GM21825 (cell line): ENCODE measurements at regions not wholly inside any gene's neighbourhood (a gene's known extent, or its start where the extent isn't known, plus 50 kb on each side); places are given as distances from the start of the nearest gene placed in this dataset.
"Not testable (repeated sequence)": the region's sequence is repeated elsewhere in the genome, so short reads cannot be mapped to it uniquely, and the experiment has no call there.

Experiments used
- ATAC-seq: cut with Tn5 transposase; IDR thresholded peaks from one replicate; pipeline ENCODE4 v1.9.1; 2021; ENCODE audit warnings: mild to moderate bottlenecking, moderate library complexity; ENCODE audit not compliant: unreplicated experiment

DNA sequence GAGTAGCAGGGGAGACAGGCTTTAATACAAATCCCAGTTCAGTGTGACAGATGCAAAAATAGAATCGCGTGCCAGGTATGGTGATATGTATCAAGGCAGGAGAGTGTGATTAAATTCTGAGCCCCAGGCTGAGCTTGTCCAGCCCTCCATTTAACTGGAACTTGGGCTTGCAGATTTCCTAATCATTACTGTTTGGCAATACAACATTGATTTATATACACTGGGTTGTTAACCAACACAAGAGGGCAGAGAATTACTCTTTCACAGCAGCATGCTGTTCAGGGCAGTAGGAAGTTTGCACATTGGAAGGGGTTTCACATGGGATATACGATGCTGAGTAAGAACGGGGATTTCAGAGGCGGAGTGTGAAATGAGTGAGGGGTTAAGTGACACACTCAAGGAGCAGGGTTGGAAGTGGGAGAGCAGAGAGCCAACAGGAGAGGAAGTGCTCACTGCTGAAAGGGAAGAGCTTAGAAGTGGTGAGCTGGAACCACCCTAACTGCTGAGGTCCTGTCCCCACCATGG, 70.8 kb upstream of the ATXN1 start:
- ATAC-seq = no peak

DNA sequence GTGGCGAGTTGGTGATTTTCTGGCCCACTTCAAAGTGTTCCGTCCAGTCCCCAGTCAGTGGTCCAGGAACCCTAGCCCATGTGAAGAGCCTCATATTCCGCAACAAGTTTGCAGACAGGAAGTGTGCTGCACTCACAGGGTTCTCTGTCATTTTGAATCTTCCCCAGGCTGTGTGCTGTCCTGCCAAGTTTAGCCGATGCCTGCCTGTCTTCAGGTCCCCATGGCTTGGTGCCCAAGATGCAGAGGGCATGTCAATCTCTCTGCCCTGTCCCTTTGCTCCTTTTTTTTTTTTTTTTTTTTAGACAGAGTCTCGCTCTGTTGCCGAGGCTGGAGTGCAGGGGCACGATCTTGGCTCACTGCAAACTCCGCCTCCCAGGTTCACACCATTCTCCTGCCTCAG, 69.9 kb upstream of the ATXN1 start:
- no peak for ATAC-seq

DNA sequence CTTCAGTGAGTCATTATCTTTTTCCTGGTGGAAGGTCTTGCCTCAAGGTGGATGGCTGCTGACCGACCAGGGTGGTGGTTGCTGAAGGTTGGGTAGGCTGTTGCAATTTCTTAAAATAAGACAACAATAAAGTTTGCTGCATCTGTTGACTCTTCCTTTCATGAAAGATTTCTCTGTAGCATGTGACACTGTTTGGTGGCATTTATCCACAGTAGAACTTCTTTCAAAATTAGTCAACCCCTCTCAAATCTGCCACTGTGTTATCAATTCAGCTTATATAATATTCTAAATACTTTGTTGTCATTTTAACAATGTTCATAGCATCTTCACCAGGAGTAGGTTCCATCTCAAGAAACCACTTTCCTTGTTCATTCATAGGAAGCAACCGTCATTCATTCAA, 66.8 kb upstream of the ATXN1 start:
- no peak for ATAC-seq

DNA sequence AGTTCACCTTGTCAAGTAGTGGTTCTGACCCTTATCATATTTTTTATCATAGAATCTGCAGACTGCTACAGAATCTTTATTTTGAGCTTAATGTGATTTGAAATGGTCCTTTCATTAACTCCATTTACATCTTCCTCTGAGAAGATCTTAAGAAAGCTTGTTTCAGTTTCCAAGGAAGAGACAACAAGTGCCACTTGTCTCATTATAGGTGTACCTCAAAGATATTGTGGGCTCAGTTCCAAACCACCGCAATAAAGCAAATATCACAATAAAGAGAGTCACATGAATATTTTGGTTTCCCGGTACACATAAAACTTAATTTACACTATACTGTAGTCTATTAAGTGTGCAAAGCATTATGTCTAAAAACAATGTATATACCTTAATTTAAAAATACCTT, 66.4 kb upstream of the ATXN1 start:
- ATAC-seq = no peak

DNA sequence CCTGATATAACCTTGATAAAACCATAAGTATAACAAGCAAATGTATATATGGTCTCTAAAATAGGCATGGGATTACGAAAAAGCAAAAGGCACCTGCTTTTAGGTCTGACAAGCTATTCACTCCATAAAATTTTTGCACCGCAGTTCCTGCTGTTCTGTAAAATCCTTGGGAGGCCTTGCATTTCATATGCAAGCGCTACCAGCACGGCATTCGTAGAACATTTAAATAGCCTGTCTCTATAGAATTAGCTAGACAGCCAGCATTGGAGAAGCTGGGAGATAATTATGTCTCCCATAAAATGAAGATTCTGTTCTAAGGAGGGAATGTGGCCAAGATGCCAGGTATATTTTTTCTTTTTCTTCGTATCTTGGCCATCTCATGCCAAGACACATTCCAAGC, 64.5 kb upstream of the ATXN1 start:
- no peak for ATAC-seq

DNA sequence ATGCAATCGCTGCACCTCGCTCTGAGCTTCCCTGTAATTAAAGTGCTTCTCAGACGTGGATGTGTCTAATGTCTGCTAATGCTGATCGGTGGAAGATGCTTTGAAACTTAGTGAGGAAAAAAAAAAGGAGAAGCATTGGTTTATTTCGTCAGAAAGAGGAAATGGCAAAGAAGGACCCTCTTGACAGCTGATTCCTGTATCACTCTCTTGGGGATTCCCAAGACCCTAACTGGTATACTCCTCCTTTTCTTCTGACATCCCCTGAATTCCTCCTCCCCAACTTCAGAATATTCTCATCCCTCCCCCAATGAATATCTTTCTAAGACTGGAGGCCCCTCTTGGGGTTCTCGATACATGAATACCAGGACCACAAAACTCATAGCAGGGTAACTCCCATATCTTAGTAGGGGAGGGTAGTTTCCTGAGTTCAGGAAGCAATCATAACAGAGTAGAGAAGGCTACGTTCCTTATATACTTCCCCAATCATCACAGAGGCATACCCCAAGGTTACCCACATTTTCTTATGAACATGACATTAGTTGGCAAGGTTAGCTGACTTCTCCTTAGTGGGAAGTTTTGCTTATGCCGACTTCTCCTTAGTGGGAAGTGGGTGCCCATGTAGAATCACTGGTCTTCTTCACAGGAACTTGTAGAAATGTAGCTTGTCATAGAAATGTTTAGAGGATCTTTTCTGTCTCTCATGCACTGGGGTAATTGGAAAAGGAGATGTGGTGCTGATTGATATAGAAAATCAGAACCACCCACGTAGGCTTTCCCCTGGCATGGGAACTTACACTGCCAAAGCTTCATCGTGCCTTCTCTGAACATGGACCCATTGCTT, 63.8 kb upstream of the ATXN1 start:
- no peak for ATAC-seq

DNA sequence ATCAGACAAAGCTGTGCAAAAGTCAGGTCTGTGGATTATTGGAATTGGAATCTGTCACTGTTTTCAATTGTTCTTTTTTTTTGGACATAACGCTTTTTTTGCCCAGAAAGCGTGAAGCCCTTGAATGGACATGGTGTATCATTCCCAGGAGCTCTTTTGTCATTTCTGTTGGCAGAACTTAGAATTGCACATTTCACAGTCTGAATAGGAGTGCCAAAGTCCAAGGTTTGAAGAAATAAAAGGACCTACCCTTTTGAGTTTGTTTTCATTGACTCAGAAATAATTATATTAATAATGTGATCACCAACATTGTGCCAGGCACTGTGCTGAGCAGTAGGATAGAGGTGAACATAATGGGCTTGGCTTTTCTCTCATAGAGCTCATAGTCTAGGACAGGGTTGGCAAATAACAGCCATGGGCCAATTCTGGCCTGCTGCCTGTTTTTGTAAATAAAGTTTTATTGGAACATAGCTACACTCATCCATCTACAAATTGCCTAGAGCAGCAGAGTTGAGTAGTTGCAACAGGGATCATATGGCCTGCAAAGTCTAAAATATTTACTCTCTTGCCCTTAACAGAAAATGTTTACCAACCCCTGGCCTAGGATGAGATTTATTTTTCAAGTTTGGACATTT, 62.6 kb upstream of the ATXN1 start:
- no peak for ATAC-seq

DNA sequence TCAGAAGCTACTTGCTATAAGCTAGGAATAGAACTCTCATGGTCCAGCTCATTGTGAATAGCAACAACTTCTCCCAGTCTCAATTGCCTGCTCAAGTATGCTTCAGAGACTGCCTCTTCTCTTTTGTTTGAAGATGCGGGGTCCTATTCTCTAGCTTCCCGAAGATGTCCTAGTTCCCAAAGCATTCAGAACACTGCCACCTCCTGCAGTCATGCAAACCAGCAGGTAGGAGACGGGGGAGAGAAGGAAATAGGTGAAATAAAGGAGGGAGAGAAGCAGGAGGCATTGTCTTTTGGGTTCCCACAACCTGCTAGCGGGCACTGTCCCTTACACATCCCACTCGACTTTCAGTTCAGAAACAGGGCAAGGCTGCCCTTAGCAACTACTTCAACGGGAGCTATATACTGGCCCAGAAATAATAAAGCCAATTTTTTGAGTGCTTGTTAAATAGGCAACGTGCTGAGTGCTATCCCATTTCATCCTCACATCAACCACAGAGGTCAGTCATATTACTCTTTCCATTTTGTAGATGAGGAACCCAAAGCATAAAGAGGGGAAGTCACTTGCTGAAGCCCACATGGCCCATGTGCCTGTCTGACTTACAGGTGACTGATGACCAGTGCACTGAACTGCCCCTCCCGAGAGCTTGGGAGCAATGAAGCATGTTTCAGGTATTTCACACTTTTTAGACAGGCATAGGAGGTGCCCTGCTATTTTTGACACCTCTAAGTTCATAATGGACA, 61.9 kb upstream of the ATXN1 start:
- no peak for ATAC-seq

DNA sequence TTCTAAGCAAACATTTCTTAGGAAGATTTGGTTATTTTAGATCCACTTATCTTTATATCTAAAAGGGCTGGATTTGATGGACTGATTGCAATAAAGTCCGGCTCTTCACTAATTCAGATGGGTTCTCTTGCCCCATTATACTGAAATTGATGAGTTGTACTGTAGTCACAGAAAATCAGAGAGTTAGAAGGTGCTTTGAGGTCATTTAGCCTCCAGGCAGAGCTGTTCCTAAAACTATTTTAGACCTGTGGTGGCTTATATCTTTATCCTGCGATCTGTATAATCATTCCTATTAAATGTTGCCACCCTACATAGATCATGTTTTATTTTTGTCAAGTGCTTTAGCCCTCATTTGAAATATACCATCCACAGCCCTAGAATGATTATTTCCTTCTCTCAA, 61.3 kb upstream of the ATXN1 start:
- no peak for ATAC-seq

DNA sequence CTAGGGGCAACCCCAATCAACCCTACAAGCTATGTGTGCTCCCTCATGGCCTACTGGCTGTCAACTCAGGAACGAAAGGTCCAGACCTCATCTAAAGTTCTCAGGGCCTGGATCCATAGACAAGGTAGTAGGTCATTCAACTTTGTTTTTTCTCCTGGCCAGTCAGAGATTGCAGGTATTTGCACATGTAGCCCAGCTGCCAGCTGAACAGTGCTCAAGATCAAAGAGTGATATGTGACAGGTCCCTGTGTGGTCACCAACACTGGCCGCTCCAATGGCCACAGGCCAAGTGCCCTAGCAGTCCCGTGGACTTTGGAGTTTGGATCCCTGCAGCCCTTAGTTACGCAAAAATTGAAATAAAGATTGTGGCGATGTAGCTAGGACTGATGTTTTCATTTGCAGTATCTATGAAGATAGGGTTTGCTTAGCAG, 60.6 kb upstream of the ATXN1 start:
- no peak for ATAC-seq

DNA sequence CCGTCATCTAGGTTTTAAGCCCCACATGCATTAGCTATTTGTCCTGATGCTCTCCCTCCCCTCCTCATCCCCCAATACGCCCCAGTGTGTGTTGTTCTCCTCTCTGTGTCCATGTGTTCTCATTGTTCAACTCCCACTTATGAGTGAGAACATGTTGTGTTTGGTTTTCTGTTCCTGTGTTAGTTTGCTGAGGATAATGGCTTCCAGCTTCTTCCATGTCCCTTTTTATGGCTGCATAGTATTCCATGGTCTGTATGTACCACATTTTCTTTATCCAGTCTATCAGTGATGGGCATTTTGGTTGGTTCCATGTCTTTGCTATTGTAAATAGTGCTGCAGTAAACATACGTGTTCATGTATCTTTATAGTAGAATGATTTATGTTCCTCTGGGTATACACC, 59.0 kb upstream of the ATXN1 start:
- ATAC-seq = not testable (repeated sequence)

DNA sequence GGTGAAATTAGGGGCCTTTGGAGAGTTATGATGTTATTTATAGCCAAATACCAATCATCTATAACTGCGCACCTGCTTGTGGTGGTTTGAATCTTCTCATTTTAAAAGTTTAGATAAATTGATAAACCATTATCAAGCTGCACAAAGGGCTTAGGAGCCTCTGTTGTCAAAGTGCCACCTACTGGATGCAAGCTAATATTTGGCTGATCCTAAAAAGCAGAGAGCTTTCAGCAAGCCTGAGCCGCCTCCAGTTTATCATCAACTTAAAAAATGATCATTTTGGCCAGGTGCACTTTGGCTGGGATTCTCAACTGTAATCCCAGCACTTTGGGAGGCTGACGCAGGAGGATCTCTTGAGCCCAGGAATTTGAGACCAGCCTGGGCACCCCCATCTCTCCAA, 58.5 kb upstream of the ATXN1 start:
- ATAC-seq = no peak

DNA sequence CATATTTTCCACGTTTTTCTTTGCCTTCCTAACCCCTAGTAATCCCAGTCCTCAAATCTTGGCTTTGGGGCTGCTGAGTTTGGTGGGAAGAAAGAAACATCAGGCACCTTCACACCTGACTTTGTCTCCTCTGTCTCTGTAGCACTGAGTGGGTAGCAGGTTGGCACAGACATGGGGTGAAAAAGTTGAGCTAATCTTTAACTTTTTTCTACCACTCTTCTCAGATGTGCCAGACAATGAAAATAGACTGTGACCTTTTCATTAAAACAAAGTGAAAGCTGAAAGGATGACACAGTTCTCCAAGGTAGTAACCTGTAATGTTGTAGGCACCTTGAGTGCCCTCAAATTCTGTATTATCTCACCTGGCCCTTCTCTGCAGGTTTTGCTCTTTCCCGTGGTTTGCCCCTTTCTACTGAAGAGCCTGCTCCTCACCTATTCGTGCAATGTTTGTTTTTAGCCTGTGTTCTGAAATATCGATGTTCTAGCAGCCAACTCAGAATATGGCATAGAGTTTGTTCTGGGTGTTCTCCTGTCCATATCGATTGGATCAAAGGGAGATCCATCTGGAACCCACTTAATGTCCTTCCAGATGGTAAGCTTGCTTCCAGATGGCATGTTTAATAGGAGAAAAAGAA, 57.8 kb upstream of the ATXN1 start:
- no peak for ATAC-seq

DNA sequence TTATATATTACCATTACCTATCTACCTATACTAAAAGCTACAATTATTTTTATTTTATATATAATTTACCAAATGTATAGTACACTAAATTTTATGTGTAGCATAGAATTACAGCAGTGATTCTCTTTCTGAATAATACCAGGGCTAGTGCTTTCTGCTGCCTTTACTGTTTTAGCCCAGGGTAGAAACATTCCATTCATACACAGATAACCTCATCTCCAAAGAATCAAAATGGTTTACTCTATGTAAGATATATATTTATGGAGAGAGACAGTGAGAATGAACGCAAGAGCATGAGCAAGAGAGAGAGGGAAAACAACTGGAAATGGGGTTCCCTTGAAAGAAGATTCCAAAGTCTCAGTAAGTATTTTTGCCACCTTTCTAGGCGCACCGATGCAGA, 56.3 kb upstream of the ATXN1 start:
- ATAC-seq = no peak

DNA sequence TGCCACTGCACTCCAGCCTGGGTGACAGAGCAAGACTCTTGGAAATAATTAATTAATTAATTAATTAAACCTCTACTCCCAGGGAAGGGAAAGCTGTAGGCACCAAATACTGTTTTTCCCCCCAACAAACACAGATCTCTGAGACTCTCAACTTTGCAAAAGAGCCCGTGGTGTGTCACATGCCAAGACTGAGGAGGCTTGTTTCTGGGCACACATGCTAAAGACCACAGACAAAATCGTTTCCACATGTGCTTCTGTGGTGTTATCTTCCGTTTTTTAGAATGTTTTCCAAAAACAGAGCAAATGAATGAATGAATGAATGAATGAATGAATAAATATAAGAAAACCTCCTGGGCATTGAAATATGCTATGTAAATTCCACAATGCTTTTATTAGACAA, 55.6 kb upstream of the ATXN1 start:
- no peak for ATAC-seq

DNA sequence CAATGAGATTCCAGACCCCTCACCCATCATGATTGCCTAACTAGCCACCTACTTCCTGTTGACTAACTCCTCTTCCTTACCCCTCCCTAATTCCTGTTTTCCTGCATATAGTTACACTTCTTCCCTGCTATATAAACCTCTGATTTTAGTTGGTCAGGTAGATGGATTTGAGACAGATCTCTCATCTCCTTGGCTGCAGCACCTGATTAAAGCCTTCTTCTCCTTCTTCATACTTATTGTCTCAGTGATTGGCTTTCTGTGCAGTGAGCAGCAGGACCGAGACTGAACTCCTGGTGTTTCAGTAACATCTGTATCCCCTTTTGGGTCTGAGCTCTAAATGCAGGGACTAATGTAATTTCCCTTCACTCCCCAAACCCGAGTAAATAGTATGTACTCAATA, 51.7 kb upstream of the ATXN1 start:
- no peak for ATAC-seq

DNA sequence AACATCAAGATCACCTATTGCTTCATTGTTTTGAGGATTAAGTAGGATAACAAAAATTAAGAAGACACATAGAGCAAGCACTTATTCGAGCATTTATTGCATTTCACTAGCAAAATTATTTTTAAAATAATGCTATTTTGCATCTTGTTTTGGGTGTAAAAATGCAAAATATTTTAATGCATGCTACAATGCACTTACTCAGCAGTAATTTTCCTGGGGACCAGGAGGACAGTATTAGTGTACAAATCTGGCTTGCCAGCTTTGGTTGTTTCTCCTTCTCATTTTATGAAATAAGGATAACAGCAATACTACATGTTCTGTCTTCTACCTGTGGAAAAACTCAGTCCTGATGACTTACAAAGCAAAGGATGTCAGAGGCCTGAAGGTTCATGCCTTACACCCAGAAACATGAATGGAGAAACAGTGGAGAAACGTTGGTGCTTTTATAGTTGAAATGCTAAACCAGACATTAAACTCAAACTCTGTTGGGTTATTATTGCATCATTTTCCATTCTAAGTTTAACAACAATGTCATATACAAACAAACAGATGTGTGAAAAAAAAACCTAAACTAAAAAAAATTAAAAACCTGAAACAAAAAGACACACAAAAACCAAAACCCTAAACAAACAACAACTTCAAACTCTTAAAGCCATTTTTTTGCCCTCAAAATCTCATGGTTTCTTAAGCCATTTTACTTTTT, 50.2 kb upstream of the ATXN1 start:
- no peak for ATAC-seq
